Activated T-cell treated with anti-CD3 and anti-CD28 coated beads, Interleukin-2, amount 50 U/mL, for 24 hours (primary cell): ENCODE measurements at regions not wholly inside any gene's neighbourhood (a gene's known extent, or its start where the extent isn't known, plus 50 kb on each side); places are given as distances from the start of the nearest gene placed in this dataset.

Source experiments
- DNase-seq: peaks from one replicate; pipeline ENCODE4 v3.0.0-alpha.2; 2020
- H3K27ac Mint-ChIP-seq: 2 replicates; pipeline ENCODE4 v1.8.0; 2020; ENCODE audit warnings: mild to moderate bottlenecking, mixed read lengths
- H3K27me3 Mint-ChIP-seq: 2 replicates; pipeline ENCODE4 v1.8.0; 2020; ENCODE audit warnings: mixed read lengths
- H3K36me3 Mint-ChIP-seq: 2 replicates; pipeline ENCODE4 v1.8.0; 2020; ENCODE audit warnings: low read depth, mixed read lengths
- H3K4me1 Mint-ChIP-seq: 2 replicates; pipeline ENCODE4 v1.8.0; 2020; ENCODE audit warnings: low read depth, mixed read lengths
- H3K4me3 Mint-ChIP-seq: 2 replicates; pipeline ENCODE4 v1.8.0; 2020; ENCODE audit warnings: mild to moderate bottlenecking, moderate library complexity, mixed read lengths
- H3K9me3 Mint-ChIP-seq: 2 replicates; pipeline ENCODE4 v1.8.0; 2020; ENCODE audit warnings: mixed read lengths

DNA sequence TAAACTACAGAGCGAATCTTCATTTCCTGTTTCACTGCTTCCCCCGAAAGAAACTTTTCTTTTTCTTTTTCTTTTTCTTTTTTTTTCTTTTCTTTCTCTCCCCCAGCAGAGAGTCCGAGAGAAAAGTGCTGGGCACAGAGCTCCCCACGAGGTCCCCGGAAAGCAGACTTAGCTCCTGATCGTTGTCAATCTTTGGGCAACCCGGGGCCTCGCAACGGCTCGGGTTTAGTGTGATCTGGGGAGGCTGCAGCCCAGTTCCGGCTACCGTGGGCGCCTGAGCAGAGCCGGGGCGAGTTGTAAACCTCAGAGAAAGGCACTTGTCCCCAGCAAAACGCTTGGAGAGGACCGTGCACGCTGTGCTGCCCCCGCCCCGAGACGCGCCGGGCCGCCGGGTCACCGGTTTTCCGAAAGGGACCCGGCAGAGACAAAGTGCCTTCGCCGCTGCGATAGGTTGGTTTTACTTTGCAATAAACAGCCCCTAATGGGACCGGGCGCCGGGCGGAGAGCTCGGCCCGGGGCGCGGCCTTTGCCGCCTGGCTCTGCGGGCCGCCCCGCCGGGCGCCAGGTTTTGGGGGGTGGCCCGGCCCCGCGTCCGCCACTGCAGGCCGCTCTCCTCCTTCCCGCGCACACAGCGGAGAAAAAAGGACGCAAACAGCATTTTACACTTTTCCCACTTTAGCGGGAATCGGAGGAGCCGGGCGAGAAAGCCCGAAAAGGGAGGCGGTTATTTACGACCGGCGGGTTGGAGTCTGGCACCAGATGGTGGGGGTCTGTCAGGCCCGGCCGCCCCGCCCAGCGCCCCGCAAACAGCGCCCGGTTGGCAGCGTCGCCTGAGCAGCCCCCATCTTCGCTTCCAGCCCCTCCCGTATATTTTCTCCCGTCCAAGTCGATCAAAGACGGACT, 136.0 kb downstream of the INSIG2 start:
- DNase-seq, result peak; percentile 61
- Mint-ChIP-seq H3K27ac (peak overlapping the region; percentile 42), H3K4me3 (peak overlapping the region; percentile 82), H3K4me1 (peaks cover 18% of the 10 kb centered on the region), H3K36me3 (no peaks in the 10 kb centered on the region), H3K9me3 (no peaks in the 10 kb centered on the region), H3K27me3 (peaks cover 79% of the 10 kb centered on the region)

DNA sequence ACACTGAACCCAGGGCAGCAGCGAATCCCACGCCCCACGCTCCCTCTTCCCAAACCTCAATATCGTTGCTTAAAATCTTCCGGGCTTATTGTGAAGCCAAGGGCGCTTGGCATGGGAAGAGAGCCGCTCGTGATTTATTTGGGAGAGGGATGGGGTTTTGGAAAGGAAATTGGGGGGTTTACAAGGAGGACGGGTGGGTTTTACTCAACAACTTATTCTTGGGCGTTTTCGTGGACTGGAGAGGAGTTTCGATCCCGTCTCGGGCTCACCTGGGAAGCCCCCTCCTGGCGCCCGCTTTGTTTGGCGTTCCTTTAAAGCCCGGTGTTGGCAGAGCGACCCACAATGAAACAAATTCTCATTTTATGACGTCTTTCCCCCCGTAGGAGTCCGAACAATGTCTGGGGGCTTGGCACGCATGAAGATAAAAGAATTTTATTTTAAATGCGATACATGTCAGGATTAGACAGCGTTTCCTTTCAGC, 135.3 kb downstream of the INSIG2 start:
- Mint-ChIP-seq H3K9me3 (no peaks in the 10 kb centered on the region), H3K27me3 (peaks cover 80% of the 10 kb centered on the region), H3K4me1 (peaks cover 18% of the 10 kb centered on the region), H3K4me3 (peak overlapping the region; percentile 82), H3K36me3 (no peaks in the 10 kb centered on the region), H3K27ac (peak overlapping the region; percentile 42)
- DNase-seq, result peak; percentile 35

DNA sequence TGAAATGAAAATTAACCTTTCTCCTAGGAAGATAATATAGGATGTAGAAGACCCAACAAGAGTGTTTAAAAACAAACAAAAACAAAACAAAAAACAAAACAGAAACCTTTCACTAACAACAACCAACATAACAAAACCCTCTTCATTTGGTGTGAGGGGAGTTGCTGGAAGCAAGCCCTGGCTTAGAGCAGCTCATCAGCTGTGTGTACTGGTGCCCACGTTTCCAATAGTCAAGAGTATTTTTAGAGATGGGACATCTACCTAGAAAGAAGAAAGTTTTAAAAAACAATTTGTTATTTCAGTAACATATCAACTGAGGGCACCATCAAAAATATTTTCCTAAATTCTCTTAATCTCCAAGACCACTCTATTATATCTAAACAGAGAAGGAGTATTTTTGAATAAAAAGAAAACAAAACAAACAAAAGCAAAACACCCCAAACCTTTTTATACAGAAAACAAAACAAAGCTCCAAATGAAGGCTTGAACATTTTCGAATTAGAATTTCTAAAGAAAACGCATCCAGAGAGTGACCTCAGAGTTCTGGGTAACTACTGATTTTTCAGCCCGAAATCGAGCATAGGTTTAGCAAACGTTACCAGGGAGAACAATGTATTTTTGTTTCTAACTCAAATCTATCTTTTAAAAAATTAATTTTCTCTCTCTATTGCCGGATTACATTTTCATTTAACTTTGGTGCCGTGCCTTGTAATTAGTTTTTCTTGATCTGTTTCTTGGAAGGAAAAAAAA, 134.6 kb downstream of the INSIG2 start:
- Mint-ChIP-seq H3K27me3 (peaks cover 75% of the 10 kb centered on the region), H3K4me3 (peak overlapping the region; percentile 82), H3K9me3 (no peaks in the 10 kb centered on the region), H3K4me1 (peaks cover 18% of the 10 kb centered on the region), H3K36me3 (no peaks in the 10 kb centered on the region), H3K27ac (no peak overlapping the region)
- DNase-seq, result no peak

DNA sequence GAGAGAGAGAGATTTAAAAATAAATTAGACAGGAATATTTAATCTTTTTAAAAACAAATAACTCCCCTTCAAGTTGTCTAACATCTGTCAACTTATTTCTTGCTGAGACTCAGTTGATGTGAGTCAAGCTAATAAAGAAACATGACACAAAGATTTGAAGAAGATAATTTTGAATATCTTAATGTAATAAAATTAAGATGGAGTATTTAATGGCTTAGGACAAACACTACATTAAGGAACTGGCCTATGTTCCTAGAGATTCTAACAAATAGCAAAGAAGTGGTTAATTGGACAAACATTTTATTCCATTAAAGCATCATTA, 134.0 kb downstream of the INSIG2 start:
- no peak for DNase-seq
- Mint-ChIP-seq H3K4me1 (peaks cover 18% of the 10 kb centered on the region), H3K27me3 (peaks cover 73% of the 10 kb centered on the region), H3K27ac (no peak overlapping the region), H3K36me3 (no peaks in the 10 kb centered on the region), H3K4me3 (no peak overlapping the region), H3K9me3 (no peaks in the 10 kb centered on the region)

DNA sequence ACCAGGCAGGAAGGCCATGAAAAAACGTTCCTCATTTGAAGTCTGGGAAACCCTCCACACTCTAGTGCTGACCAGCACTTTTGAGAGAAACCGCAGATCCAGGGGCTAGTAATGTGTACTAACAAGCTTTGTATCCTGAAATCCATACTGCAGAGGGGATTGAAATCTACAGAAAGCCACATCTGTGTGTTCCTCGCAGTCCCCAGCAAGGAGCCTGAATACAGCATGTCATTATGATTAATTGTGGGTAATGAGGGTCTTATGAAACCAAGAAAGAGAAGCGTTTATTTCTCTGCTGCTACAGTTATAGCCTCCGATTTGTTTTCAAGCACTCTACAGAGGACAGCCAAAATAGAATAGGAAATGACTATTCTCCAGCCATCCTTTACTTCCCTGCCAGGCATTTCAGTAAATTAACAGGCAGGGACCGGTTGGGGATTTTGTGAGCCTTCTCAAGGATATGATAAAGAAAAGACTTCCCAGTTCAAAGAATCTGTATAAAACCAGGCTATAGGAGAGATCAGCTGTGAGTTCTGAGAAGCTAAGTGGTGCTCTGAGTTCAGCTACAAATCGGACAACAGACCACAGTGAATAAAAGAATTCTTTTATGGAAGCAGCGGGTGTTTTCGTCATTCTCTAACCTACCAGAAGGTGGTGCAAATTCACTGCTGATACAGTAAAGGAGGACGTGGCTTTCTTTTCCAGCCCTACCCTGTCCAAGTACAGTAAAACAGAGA, 133.4 kb downstream of the INSIG2 start:
- peaks cover 18% of the 10 kb centered on the region for H3K4me1 Mint-ChIP-seq
- no peak overlapping the region for H3K4me3 Mint-ChIP-seq
- H3K27ac Mint-ChIP-seq, result no peak overlapping the region
- DNase-seq, result no peak
- no peaks in the 10 kb centered on the region for H3K36me3 Mint-ChIP-seq
- H3K9me3 Mint-ChIP-seq, result no peaks in the 10 kb centered on the region
- H3K27me3 Mint-ChIP-seq, result peaks cover 72% of the 10 kb centered on the region

DNA sequence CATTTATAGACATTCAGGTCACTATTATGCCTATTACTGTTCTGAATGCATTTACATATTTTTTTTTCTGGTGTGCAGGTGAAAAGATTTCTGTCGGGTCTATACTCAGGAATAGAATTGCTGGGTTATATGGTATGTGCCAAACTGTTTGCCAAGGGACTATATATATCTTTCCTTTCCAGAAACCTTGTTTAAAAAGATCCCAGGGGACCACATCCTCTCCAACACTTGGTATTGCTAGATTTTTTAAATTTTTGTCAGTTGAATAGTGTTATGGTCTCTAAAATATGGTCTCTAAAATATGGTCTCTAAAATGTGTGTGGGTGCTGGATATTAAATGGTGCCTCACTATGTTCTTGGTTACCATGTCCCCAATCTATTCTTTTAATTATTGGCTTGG, 131.3 kb downstream of the INSIG2 start:
- no peak overlapping the region for H3K27ac Mint-ChIP-seq
- no peaks in the 10 kb centered on the region for H3K36me3 Mint-ChIP-seq
- H3K9me3 Mint-ChIP-seq, result no peaks in the 10 kb centered on the region
- H3K4me3 Mint-ChIP-seq, result no peak overlapping the region
- peaks cover 12% of the 10 kb centered on the region for H3K4me1 Mint-ChIP-seq
- peaks cover 57% of the 10 kb centered on the region for H3K27me3 Mint-ChIP-seq
- DNase-seq, result no peak

DNA sequence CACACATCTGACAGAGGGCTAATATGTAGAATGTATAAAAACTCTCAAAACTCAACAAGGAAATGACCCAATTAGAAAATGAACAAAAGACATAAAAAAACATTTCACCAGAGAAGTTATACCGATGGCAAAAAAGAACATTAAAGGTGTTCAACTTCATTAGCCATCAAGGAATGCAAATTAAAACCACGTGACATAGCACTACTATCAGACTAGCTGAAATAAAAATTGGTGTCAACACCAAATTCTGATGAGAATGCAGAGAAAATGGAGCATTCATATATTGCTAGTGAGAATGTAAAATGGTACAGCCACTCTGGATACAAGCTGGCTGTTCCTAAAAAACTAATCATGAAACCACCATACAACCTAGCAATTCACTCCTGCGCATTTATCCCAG, 128.0 kb downstream of the INSIG2 start:
- Mint-ChIP-seq H3K27ac (no peak overlapping the region), H3K36me3 (no peaks in the 10 kb centered on the region), H3K4me1 (no peaks in the 10 kb centered on the region), H3K27me3 (peaks cover 46% of the 10 kb centered on the region), H3K4me3 (no peak overlapping the region), H3K9me3 (no peaks in the 10 kb centered on the region)
- DNase-seq, result no peak

DNA sequence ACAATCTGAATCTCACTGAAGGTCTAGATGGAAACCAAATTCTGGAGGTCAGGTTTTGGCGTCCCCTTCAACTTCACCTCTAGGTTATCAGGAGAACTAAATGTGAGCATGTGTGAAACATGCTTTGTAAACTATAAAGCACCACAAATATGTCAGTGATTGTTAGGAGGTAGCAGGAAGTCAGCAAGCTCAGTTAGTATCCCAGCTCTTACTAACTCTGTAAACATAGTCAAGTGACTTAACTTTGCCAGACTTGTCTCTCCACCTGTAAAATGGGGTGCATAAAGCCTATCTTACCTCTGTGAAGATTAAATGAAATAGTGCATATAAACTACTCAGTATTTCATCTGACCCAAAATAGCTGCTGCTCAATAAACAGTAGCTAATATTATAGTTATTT, 121.5 kb downstream of the INSIG2 start:
- Mint-ChIP-seq H3K9me3 (no peaks in the 10 kb centered on the region), H3K36me3 (no peaks in the 10 kb centered on the region), H3K4me1 (no peaks in the 10 kb centered on the region), H3K27ac (no peak overlapping the region), H3K4me3 (no peak overlapping the region), H3K27me3 (peaks cover 52% of the 10 kb centered on the region)
- no peak for DNase-seq

DNA sequence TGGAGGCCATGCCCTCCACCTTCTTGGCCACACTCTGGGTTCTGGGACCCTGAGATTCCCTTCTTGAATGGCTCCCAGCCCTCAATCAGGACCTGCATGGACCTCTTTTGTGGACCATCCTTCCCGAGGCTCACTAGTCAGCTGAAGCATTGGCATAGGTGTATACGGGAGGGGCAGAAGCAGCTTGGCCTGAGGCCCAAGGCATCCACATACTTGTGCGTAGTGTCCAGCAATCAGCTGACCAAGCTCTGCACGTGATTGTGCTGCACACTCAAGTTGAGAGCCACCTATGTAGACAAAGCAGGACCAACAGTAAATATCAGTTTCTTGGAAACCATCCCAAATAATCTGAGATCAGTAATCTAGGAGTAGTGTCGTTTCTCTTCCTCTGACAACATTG, 119.6 kb downstream of the INSIG2 start:
- no peak for DNase-seq
- no peak overlapping the region for H3K4me3 Mint-ChIP-seq
- peaks cover 3% of the 10 kb centered on the region for H3K4me1 Mint-ChIP-seq
- no peaks in the 10 kb centered on the region for H3K36me3 Mint-ChIP-seq
- H3K27ac Mint-ChIP-seq, result no peak overlapping the region
- H3K27me3 Mint-ChIP-seq, result peaks cover 55% of the 10 kb centered on the region
- H3K9me3 Mint-ChIP-seq, result no peaks in the 10 kb centered on the region

DNA sequence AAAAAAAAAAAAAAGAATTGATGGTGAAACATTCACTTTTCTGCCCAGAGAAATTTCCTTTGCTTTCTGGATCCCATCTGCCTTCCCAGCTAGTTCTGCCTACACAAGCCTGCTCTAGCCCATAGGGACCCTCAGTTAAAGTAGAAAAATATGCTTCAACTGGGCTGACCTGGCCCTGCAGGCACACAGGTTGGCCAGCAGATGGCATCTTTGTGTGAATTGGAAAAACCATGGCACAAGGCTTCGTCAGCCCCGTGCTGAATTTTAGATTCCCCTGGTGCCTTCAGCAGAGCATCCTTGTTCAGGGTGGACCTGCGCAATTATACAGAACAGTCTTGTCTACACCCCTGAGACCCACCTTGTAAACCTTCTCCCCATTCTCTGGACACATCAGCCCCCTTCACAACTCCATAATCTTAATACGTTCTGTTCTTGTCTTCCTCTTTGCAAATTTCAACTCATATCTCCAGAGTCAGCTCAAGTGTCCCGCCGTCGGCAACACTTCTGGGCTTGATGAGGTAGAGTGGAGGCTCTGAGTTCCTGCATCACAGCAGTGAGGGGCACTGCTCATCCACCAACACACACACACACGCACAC, 114.5 kb downstream of the INSIG2 start:
- DNase-seq, result peak; percentile 66
- H3K4me3 Mint-ChIP-seq, result peak overlapping the region; percentile 30
- H3K27ac Mint-ChIP-seq, result no peak overlapping the region
- H3K27me3 Mint-ChIP-seq, result peaks cover 35% of the 10 kb centered on the region
- peaks cover 4% of the 10 kb centered on the region for H3K4me1 Mint-ChIP-seq
- H3K36me3 Mint-ChIP-seq, result no peaks in the 10 kb centered on the region
- no peaks in the 10 kb centered on the region for H3K9me3 Mint-ChIP-seq

DNA sequence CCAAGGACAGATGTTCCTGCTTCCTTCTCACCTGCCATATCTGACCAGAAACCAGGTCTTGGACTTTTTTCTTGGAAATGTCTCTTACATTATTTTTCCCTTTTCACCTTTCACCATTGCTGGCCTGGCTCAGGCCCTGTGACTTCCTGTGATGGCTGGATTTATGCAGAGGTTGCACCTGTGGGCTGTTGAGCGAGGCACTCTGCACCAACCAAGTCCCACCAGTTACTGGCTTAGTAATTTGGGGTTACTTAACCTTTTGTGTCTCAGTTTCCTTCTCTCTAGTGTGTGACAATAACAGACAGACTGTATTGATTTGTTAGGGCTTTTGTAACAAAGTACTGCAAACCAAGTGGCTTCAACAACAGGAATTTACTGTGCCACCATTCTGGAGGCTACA, 110.0 kb downstream of the INSIG2 start:
- H3K27me3 Mint-ChIP-seq, result peaks cover 12% of the 10 kb centered on the region
- H3K27ac Mint-ChIP-seq, result no peak overlapping the region
- peaks cover 4% of the 10 kb centered on the region for H3K4me1 Mint-ChIP-seq
- no peaks in the 10 kb centered on the region for H3K36me3 Mint-ChIP-seq
- no peaks in the 10 kb centered on the region for H3K9me3 Mint-ChIP-seq
- DNase-seq, result no peak
- H3K4me3 Mint-ChIP-seq, result no peak overlapping the region

DNA sequence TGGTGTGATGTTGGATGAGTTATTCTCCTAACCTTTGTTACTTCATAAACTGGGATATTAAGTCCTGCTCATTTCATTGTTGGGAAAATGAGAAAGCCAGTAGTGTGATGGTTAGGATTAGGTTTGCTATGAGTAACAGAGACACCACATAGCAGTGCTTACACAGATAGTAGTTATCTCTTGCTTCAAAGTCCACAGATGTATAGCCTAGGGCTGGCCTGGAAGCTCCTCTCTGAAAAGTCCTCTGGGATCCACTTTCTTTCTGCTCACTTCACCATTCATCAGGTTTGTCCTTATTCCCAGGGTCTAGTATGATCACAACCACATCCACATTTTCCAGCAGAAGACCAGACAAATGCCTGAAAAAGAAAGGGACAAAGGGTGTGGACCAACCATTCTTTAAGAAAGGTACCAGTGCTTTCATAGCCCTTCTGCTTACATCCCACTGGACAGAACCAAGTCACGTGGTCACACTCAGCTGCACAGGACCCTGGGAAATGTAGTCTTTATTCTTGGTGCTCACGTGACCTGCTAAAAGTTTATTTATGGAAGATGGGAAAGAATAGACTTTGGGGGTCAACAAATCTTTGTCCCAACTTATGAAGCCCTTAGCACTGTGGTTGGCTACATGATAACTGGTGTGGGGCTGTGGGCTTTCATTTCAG, 108.9 kb downstream of the INSIG2 start:
- no peak overlapping the region for H3K27ac Mint-ChIP-seq
- H3K4me1 Mint-ChIP-seq, result no peaks in the 10 kb centered on the region
- H3K9me3 Mint-ChIP-seq, result no peaks in the 10 kb centered on the region
- H3K27me3 Mint-ChIP-seq, result peaks cover 6% of the 10 kb centered on the region
- DNase-seq, result no peak
- no peak overlapping the region for H3K4me3 Mint-ChIP-seq
- no peaks in the 10 kb centered on the region for H3K36me3 Mint-ChIP-seq

DNA sequence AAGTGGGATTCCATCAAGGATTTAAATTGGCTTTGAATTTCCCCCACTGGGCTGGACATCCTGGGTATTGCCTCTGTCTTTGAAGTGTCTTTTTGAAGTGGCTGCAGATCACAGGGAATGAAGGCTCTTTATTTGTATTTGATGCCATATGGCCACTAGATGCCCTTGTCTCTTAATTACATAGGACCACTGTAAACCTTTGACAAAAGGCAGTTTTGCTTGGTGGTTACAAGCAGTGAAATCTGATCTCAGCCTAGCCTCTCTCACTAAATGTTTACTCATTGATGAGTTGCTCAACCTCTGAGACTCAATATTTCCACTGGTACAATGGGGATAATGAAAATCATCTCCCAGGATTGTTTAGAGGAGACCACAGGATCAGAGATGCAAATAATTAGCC, 102.2 kb downstream of the INSIG2 start:
- Mint-ChIP-seq H3K27me3 (no peaks in the 10 kb centered on the region), H3K9me3 (no peaks in the 10 kb centered on the region), H3K36me3 (peaks cover 5% of the 10 kb centered on the region), H3K4me3 (no peak overlapping the region), H3K4me1 (peaks cover 14% of the 10 kb centered on the region), H3K27ac (no peak overlapping the region)
- DNase-seq, result no peak

DNA sequence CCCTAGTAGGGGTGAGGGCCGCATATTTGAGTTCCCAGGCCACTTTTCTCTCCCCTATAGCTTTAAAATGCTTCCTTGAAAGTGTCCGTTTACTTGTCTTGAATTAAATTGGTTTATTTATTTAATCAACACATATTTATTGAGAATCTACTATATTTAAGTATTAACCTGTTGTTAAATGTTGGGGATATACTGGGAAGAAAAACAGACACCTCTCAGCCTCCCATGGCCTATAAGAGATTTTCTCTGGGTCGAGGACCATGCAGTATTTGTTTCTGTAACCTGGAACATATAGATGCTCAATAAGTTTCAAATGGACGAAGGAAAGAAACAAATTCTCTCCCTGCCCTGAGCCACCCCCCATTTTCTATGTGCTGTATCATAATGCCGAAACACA, 98.6 kb downstream of the INSIG2 start:
- Mint-ChIP-seq H3K4me1 (peaks cover 19% of the 10 kb centered on the region), H3K27ac (peak overlapping the region; percentile 95), H3K4me3 (peak overlapping the region; percentile 86), H3K36me3 (peaks cover 5% of the 10 kb centered on the region), H3K9me3 (no peaks in the 10 kb centered on the region), H3K27me3 (no peaks in the 10 kb centered on the region)
- no peak for DNase-seq
